GM10266 (cell line): ENCODE measurements at regions not wholly inside any gene's neighbourhood (a gene's known extent, or its start where the extent isn't known, plus 50 kb on each side); places are given as distances from the start of the nearest gene placed in this dataset.

ENCODE experiments used
- DNase-seq: peaks from one replicate; pipeline ENCODE4 v3.0.0; 2012; ENCODE audit errors: extremely low spot score
- TF ChIP-seq, protein P1 (sequence below): IDR thresholded peaks from 2 replicates; pipeline ENCODE4 v1.5.1; 2012; ENCODE audit warnings: mild to moderate bottlenecking, low read depth; ENCODE audit not compliant: control insufficient read depth, insufficient read depth; ENCODE audit errors: missing control alignments

DNA sequence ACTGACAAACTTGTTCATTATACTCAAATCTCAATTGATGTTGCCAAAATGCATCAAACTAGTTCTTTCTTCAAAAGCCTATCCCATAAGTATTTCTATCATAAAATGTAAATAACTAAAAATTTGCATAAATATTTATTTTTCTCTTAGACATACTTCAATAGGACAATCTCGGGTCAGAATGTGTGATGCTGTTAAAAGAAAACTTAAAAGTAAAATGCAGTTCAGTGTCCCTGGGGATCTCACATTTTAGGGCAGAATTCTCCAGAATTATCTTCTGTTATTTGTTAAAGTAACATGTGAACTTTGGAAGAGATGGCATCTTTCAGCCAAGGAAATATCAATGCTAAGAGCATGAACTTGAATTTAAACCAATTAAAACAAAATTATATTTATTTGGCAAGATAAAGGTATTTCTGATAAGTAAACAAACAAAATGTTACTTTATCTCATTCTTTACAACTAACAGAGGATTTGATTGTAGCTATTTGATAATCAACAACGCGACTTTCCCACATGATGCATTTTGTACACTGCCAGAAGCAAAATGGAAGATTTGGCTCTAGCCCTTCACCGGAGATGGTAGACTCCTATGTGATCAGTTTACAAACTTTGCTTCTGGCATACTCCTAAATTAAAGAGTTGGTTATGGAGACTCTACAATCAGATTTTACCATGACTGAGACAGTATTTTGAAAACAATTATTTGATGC is 169.5 kb upstream of the EDNRB start:
- DNase-seq, result no peak
- TF ChIP-seq, protein P1, sequence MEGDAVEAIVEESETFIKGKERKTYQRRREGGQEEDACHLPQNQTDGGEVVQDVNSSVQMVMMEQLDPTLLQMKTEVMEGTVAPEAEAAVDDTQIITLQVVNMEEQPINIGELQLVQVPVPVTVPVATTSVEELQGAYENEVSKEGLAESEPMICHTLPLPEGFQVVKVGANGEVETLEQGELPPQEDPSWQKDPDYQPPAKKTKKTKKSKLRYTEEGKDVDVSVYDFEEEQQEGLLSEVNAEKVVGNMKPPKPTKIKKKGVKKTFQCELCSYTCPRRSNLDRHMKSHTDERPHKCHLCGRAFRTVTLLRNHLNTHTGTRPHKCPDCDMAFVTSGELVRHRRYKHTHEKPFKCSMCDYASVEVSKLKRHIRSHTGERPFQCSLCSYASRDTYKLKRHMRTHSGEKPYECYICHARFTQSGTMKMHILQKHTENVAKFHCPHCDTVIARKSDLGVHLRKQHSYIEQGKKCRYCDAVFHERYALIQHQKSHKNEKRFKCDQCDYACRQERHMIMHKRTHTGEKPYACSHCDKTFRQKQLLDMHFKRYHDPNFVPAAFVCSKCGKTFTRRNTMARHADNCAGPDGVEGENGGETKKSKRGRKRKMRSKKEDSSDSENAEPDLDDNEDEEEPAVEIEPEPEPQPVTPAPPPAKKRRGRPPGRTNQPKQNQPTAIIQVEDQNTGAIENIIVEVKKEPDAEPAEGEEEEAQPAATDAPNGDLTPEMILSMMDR, result no peak

DNA sequence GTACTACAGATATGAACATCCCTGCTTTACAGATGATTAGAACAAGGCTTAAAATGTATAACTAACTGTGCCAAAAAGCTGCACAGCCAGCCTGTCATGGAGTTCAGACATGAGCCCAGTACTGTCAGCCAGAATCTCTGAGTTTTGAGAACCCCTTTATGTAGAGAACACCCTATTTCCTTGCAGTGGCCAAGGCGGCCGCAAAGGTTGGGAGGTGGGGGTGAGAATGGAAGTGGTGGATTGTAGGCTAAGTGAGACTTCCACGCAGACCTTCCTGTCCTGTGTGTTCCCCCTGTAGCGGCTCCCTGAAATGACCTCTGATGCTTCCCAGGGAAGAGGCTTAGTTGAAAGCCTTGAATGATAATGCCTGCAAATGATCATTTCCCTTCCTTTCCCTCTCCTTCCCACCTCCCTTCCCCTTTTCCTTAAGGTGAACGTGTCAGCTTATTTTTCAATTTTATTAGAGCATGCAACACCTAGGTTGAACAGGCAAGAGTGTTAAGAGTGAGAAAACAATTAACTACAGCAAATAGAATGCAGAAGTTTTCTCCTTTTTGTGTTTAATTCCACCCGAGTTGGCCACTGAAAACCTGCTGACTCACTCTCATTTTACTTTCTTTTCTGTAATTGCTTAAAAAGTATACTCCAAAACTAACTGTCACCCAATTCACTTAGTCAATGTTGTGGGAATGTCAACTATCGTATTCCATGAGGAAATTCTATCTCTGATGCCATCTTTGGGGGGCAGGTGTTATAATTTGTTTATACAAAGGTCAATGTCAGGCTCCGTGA is 167.0 kb upstream of the EDNRB start:
- TF ChIP-seq, protein P1, result no peak
- DNase-seq, result no peak

DNA sequence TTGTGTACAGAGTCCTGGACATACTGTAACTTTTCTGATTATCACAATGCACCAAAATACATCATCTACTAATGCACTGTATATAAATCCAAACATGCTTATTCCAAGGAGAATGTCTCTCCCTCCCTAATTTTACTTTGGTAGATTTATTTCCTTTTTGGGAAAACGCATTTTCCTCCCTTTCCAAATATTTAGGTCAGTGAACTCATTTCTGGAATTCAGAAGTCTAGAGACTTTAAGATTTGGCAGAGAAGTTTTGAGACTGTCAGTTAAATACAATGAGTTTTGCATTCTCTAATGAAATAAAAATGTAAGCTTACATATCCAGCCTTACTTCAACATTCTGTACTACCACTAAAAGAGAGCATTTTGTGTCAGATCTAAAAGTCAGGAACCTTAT is 165.8 kb upstream of the EDNRB start:
- DNase-seq, result no peak
- TF ChIP-seq, protein P1, result no peak

DNA sequence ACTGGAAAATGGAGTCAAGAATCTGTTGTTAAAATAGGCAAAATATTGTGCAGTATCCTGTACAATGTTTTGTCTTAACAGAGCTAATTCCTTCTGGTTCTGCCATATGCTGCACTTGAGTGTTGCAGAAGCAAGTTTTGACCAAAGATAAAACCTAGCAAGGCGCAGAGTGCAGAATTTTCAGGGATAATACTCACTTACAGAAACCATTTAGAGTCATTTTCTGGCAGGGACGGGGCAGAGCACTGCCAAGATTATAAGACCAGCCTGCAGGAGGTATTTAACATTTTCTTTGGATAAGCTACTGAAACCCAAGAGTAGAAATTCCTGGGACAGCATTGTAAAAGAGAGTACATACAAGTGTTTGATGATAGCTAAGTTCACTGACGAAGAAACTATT is 159.5 kb upstream of the EDNRB start:
- TF ChIP-seq, protein P1, result no peak
- no peak for DNase-seq

DNA sequence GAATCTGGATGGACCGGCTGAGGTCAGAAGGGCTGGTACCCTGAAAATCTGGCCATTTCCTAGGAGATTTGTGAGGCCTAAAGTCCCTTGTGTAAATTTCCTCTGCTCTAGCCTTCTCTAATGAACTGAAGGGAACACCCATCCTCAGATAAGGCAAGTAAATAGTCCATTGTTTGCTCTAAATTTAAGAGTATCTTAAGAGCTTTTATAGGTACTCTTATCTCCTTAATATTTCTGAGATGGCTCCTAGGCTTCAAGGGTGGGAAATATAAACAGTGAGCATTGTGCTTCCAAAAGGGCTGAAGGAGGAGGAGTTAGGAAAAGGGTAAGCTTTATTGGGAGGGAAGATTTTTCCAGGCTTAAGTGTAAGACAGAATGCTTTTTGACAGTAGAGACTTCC is 148.7 kb upstream of the EDNRB start:
- DNase-seq, result no peak
- TF ChIP-seq, protein P1, result no peak

DNA sequence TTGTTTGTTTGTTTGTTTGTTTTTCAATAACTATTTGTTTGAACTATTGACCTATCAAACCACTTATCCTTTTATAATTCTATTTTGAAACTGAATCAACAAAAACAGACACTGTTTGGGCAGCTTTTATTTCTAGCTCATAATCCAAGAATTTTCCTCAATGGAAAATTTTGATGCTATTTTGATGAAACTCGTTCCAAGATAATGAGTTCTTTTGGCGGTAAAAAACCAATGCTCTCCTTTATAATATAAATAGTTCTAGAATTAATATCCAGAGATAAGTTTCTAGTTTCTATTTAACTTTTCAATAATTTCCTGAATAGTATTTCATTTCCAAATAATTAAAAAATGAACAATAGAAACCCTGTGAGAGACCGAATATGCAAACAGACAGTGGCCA is 146.5 kb upstream of the EDNRB start:
- no peak for DNase-seq
- TF ChIP-seq, protein P1, result no peak

DNA sequence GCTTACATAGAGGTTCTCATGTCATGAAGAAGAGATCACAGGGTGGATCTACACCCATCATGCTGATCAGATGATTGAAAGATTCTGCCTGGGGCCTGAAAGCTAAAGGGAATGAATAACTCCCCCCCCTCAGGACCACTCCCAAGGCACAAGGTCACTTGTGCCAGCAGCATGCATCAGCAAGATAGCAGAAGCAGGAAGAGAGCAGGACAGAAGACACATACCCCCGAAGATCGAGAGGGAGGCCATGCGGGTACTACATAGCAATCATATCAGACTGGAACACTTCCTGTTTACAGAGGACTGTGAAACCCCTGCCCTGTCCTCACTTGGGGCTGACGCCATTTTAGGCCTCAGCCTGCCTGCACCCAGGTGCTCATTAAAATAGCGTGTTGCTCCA is 143.2 kb upstream of the EDNRB start:
- DNase-seq, result no peak
- TF ChIP-seq, protein P1, result no peak
